Breast epithelium (tissue), 3 donors: ENCODE measurements at regions not wholly inside any gene's neighbourhood (a gene's known extent, or its start where the extent isn't known, plus 50 kb on each side); places are given as distances from the start of the nearest gene placed in this dataset.

Source experiments
- CTCF ChIP-seq, 3 donors: fragments of 450-650 bp; IDR thresholded peaks; one replicate each; pipeline ENCODE4 v1.5.1; 2016 to 2017; ENCODE audit warnings: antibody characterized with exemption in 3 of 3, mild to moderate bottlenecking in 3 of 3, moderate library complexity in 3 of 3
- POLR2A ChIP-seq: fragments of 450-650 bp; IDR thresholded peaks from one replicate; pipeline ENCODE4 v1.6.1; 2016; ENCODE audit warnings: antibody characterized with exemption, mild to moderate bottlenecking, moderate library complexity
- POLR2AphosphoS5 ChIP-seq, 3 donors: sonication (generic); formaldehyde crosslinking; IDR thresholded peaks; one replicate each; pipeline ENCODE4 v1.6.1; 2017; ENCODE audit warnings: antibody characterized with exemption in 3 of 3

- TF ChIP-seq CTCF (IDR thresholded peaks at IDR 0.05) (no peak), POLR2AphosphoS5 (IDR thresholded peaks at IDR 0.05) (no peak), POLR2A (no peak)
Observed at GRCh38 chr1:87794788-87795614, 466.3 kb downstream of the LMO4 start.
